ENCODE measurements at regions not wholly inside any gene's neighbourhood (a gene's known extent, or its start where the extent isn't known, plus 50 kb on each side); places are given as distances from the start of the nearest gene placed in this dataset.

- Histone ChIP-seq H3K27me3 (ENCODE audit: low read depth) (no peaks in the 10 kb centered on the region), H3K9me3 (no peaks in the 10 kb centered on the region), H3K4me3 (no peak overlapping the region), H3K4me1 (0 out of 2 replicates have a peak, but pooled peaks cover 3% of the 10 kb centered on the region), H3K36me3 (replicated peaks) (no peaks in the 10 kb centered on the region)
- in situ Hi-C loops (cut with MboI; ENCODE audit: low sequenced_read_pairs), result no loop called here
- DNase-seq (ENCODE audit: low spot score in 2 of 2), result no peak
Measured at GRCh38 chr5:97694091-97694490, 511.0 kb upstream of the RIOK2 start.

- no peaks in the 10 kb centered on the region; the same call in 1 of the 2 replicates for H3K27me3 ChIP-seq (ENCODE audit: low read depth)
- DNase-seq (ENCODE audit: low spot score in 2 of 2), result peak in 1 of 2 experiments; percentile 80
- H3K4me3 ChIP-seq, result no peak overlapping the region
- H3K4me1 ChIP-seq, result no peaks in the 10 kb centered on the region
- no peaks in the 10 kb centered on the region for H3K9me3 ChIP-seq
- no peaks in the 10 kb centered on the region for H3K36me3 ChIP-seq (replicated peaks)
- in situ Hi-C loops (cut with MboI; ENCODE audit: low sequenced_read_pairs), result no loop called here
Measured at GRCh38 chr5:97714424-97714823, 531.4 kb upstream of the RIOK2 start.

- DNase-seq (ENCODE audit: low spot score in 2 of 2), result no peak
- in situ Hi-C loops (cut with MboI; ENCODE audit: low sequenced_read_pairs), result no loop called here
Measured at GRCh38 chr5:97726106-97726505, 543.1 kb upstream of the RIOK2 start.

DNA sequence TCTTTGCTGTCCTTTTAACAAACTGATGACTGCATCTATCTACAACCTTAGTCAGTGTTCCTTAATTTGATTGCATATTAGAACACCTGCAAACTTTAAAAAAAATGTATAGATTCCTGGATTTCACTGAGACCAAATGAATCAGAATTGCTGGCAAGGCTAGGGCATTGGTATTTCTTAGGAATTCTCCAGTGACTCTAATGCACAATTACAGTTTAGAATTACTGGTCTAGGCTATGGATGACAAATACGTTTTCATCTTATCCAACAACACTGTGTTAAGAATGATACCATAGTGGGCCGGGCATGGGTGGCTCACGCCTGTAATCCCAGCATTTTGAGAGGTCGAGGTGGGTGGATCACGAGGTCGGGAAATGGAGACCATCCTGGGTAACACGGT is 545.9 kb upstream of the RIOK2 start:
- no peak overlapping the region for H3K4me3 ChIP-seq
- no peaks in the 10 kb centered on the region for H3K9me3 ChIP-seq
- no peaks in the 10 kb centered on the region for H3K27me3 ChIP-seq (ENCODE audit: low read depth)
- in situ Hi-C loops (cut with MboI; ENCODE audit: low sequenced_read_pairs), result no loop called here
- no peaks in the 10 kb centered on the region for H3K36me3 ChIP-seq (replicated peaks)
- H3K4me1 ChIP-seq, result no peaks in the 10 kb centered on the region
- no peak for DNase-seq (ENCODE audit: low spot score in 2 of 2)

More at GRCh38 chr5:97726106-97726505, 543.1 kb upstream of the RIOK2 start:
- Histone ChIP-seq H3K36me3 (replicated peaks) (no peaks in the 10 kb centered on the region), H3K9me3 (no peaks in the 10 kb centered on the region), H3K4me1 (no peaks in the 10 kb centered on the region), H3K4me3 (no peak overlapping the region), H3K27me3 (ENCODE audit: low read depth) (no peaks in the 10 kb centered on the region)

DNA sequence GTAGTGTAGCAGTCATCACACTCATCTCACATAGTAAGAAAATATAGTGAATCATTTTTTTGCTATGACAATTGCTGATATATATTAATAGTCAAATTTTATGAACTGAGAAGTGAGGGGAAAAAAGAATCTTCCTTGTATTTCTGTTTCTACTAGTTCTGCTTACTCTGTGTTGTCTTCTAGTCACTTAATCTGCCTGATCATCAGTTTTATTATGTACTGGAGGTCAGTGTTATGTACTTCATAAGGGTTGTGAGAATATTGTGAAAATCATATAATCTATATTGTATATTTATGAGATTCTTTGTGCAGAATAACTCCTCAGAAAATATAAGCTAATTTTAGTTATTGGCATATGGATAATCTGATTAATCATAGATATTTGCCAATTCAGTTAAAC is 546.9 kb upstream of the RIOK2 start:
- Histone ChIP-seq H3K4me3 (no peak overlapping the region), H3K9me3 (no peaks in the 10 kb centered on the region), H3K4me1 (no peaks in the 10 kb centered on the region), H3K36me3 (replicated peaks) (no peaks in the 10 kb centered on the region), H3K27me3 (ENCODE audit: low read depth) (no peaks in the 10 kb centered on the region)
- no peak for DNase-seq (ENCODE audit: low spot score in 2 of 2)
- in situ Hi-C loops (cut with MboI; ENCODE audit: low sequenced_read_pairs), result no loop called here

GRCh38 chr5:97735209-97735608 is 552.2 kb upstream of the RIOK2 start:
- DNase-seq (ENCODE audit: low spot score in 2 of 2), result no peak
- H3K4me3 ChIP-seq, result no peak overlapping the region
- no peaks in the 10 kb centered on the region for H3K36me3 ChIP-seq (replicated peaks)
- H3K4me1 ChIP-seq, result no peaks in the 10 kb centered on the region
- no peaks in the 10 kb centered on the region for H3K9me3 ChIP-seq
- no peaks in the 10 kb centered on the region for H3K27me3 ChIP-seq (ENCODE audit: low read depth)
- in situ Hi-C loops (cut with MboI; ENCODE audit: low sequenced_read_pairs), result no loop called here

- H3K9me3 ChIP-seq, result no peaks in the 10 kb centered on the region
- H3K4me1 ChIP-seq, result no peaks in the 10 kb centered on the region
- no peak overlapping the region for H3K4me3 ChIP-seq
- in situ Hi-C loops (cut with MboI; ENCODE audit: low sequenced_read_pairs), result no loop called here
- no peaks in the 10 kb centered on the region for H3K27me3 ChIP-seq (ENCODE audit: low read depth)
- no peak for DNase-seq (ENCODE audit: low spot score in 2 of 2)
- no peaks in the 10 kb centered on the region for H3K36me3 ChIP-seq (replicated peaks)
Measured at GRCh38 chr5:97737608-97738007, 554.6 kb upstream of the RIOK2 start.

GRCh38 chr5:97745817-97746216 is 562.8 kb upstream of the RIOK2 start:
- Histone ChIP-seq H3K9me3 (no peaks in the 10 kb centered on the region), H3K4me3 (no peak overlapping the region), H3K4me1 (no peaks in the 10 kb centered on the region), H3K27me3 (ENCODE audit: low read depth) (no peaks in the 10 kb centered on the region), H3K36me3 (replicated peaks) (no peaks in the 10 kb centered on the region)
- DNase-seq (ENCODE audit: low spot score in 2 of 2), result no peak
- in situ Hi-C loops (cut with MboI; ENCODE audit: low sequenced_read_pairs), result no loop called here

GRCh38 chr5:97750576-97750975 is 567.5 kb upstream of the RIOK2 start:
- Histone ChIP-seq H3K36me3 (replicated peaks) (no peaks in the 10 kb centered on the region), H3K4me1 (no peaks in the 10 kb centered on the region), H3K9me3 (no peaks in the 10 kb centered on the region), H3K4me3 (no peak overlapping the region), H3K27me3 (ENCODE audit: low read depth) (no peaks in the 10 kb centered on the region)
- no peak for DNase-seq (ENCODE audit: low spot score in 2 of 2)
- in situ Hi-C loops (cut with MboI; ENCODE audit: low sequenced_read_pairs), result no loop called here

DNA sequence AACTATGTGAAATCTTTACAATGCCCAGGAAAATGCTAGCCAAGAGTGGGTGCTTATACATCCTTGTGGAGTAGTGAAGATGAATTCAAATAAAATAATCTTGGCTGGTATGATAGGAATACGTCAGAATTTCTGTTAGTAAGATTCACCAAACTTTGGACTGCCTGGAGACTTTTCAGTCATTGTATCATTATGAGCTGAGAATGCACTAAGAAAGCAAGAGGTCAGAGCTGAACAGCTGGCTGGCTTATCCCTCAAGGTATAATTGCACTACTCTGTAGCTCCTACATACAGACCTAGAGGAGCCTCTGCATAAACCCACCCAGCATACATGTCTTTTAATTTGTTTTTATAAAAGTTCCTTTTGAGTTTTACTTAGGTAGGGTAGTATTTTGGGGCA is 568.5 kb upstream of the RIOK2 start:
- no peaks in the 10 kb centered on the region for H3K27me3 ChIP-seq (ENCODE audit: low read depth)
- H3K4me3 ChIP-seq, result no peak overlapping the region
- DNase-seq (ENCODE audit: low spot score in 2 of 2), result no peak
- no peaks in the 10 kb centered on the region for H3K36me3 ChIP-seq (replicated peaks)
- no peaks in the 10 kb centered on the region for H3K9me3 ChIP-seq
- H3K4me1 ChIP-seq, result no peaks in the 10 kb centered on the region
- in situ Hi-C loops (cut with MboI; ENCODE audit: low sequenced_read_pairs), result no loop called here

- Histone ChIP-seq H3K9me3 (no peaks in the 10 kb centered on the region), H3K4me3 (no peak overlapping the region), H3K27me3 (ENCODE audit: low read depth) (no peaks in the 10 kb centered on the region), H3K4me1 (no peaks in the 10 kb centered on the region), H3K36me3 (replicated peaks) (no peaks in the 10 kb centered on the region)
- DNase-seq (ENCODE audit: low spot score in 2 of 2), result no peak
- in situ Hi-C loops (cut with MboI; ENCODE audit: low sequenced_read_pairs), result no loop called here
Measured at GRCh38 chr5:97752871-97753270, 569.8 kb upstream of the RIOK2 start.

- no peaks in the 10 kb centered on the region for H3K36me3 ChIP-seq (replicated peaks)
- DNase-seq (ENCODE audit: low spot score in 2 of 2), result no peak
- no peak overlapping the region for H3K4me3 ChIP-seq
- H3K9me3 ChIP-seq, result no peaks in the 10 kb centered on the region
- no peaks in the 10 kb centered on the region for H3K27me3 ChIP-seq (ENCODE audit: low read depth)
- in situ Hi-C loops (cut with MboI; ENCODE audit: low sequenced_read_pairs), result no loop called here
- H3K4me1 ChIP-seq, result no peaks in the 10 kb centered on the region
Measured at GRCh38 chr5:97762483-97762882, 579.4 kb upstream of the RIOK2 start.

GRCh38 chr5:97764700-97765099 is 581.7 kb upstream of the RIOK2 start:
- in situ Hi-C loops (cut with MboI; ENCODE audit: low sequenced_read_pairs), result no loop called here
- Histone ChIP-seq H3K27me3 (ENCODE audit: low read depth) (no peaks in the 10 kb centered on the region), H3K9me3 (no peaks in the 10 kb centered on the region), H3K36me3 (replicated peaks) (no peaks in the 10 kb centered on the region), H3K4me1 (no peaks in the 10 kb centered on the region), H3K4me3 (no peak overlapping the region)
- DNase-seq (ENCODE audit: low spot score in 2 of 2), result no peak

DNA sequence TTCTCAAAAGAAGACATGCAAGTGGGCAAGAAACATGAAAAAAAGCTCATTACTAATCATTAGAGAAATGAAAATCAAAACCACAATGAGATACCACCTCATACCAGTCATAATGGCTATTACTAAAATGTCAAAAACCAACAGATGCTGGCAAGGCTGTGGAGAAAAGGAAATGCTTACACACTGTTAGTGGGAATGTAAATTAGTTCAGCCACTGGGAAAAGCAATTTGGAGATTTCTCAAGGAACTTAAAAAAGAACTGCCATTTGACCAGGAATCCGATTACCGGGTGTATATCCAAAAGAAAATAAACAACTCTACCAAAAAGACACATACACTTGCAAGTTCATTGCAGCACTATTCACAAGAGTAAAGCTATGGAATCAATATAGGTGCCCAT is 595.4 kb upstream of the RIOK2 start:
- in situ Hi-C loops (cut with MboI; ENCODE audit: low sequenced_read_pairs), result no loop called here
- Histone ChIP-seq H3K4me1 (no peaks in the 10 kb centered on the region), H3K27me3 (ENCODE audit: low read depth) (no peaks in the 10 kb centered on the region), H3K4me3 (no peak overlapping the region), H3K36me3 (replicated peaks) (no peaks in the 10 kb centered on the region), H3K9me3 (no peaks in the 10 kb centered on the region)
- DNase-seq (ENCODE audit: low spot score in 2 of 2), result no peak

DNA sequence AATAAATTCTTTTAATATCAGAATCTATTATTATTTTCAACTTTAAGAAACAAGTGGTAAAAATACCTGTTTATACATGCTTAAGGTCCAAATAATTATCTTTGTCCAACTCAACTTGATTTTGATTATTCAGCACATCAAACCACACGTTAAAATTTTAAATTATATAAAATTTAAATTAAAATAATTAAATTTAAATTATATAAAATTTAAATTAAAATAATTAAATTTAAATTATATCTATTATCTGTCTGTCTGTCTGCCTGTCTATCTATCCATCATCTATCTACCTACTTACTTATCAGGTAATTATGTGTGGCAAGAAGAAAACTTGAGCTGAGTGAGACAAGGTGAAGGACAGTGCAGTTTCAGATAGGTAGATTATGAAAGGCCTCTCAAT is 605.3 kb upstream of the RIOK2 start:
- no peak for DNase-seq (ENCODE audit: low spot score in 2 of 2)
- Histone ChIP-seq H3K36me3 (replicated peaks) (no peaks in the 10 kb centered on the region), H3K27me3 (ENCODE audit: low read depth) (no peaks in the 10 kb centered on the region), H3K4me1 (no peaks in the 10 kb centered on the region), H3K9me3 (no peaks in the 10 kb centered on the region), H3K4me3 (no peak overlapping the region)
- in situ Hi-C loops (cut with MboI; ENCODE audit: low sequenced_read_pairs), result no loop called here

Measured in HAP-1 (cell line).